Astrocyte of the spinal cord (primary cell): ENCODE measurements at regions not wholly inside any gene's neighbourhood (a gene's known extent, or its start where the extent isn't known, plus 50 kb on each side); places are given as distances from the start of the nearest gene placed in this dataset.

Experiments
- DNase-seq: peaks from one replicate; pipeline ENCODE4 v3.0.0; 2011; ENCODE audit warnings: low read depth, low spot score
- H3K4me3 ChIP-seq: 2 replicates; pipeline ENCODE4 v1.5.1; 2011; ENCODE audit warnings: low read depth, mild to moderate bottlenecking, low read length, moderate library complexity
- in situ Hi-C: cut with HindIII; loops from 2 replicates; pipeline ENCODE4 v1.10.0; 2017; ENCODE audit warnings: low sequenced_read_pairs
- TF ChIP-seq, protein P1 (sequence below): IDR thresholded peaks from 2 replicates; pipeline ENCODE4 v1.5.1; 2012; ENCODE audit warnings: low read depth, mild to moderate bottlenecking, low read length, inconsistent platforms

DNA sequence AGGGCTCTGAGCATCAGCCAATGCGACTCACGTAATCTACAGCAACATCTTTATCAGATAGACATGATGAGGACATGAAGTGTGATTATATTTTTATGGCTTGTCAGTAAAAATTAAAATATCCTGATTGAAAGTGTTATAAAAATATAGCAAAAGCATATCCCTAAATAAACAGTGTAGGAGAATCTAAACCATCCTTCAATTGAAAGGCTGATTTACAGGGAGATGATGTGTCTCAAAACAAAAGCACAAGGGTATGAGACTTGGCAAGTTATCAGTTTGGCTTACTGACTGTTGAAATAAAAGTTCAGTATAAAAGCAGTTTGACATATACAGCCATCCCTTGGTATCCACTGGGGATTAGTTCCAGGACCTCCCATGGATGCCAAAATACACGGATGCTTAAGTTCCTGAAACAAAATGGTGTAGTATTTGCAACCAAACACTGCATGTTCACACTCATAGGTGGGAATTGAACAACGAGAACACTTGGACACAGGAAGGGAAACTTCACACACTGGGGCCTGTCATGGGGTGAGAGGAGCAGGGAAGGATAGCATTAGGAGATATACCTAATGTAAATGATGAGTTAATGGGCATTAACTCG lies 149.9 kb upstream of the MAP1B start:
- no peak for DNase-seq
- H3K4me3 ChIP-seq: no peak overlapping the region
- in situ Hi-C loops: no loop called here
- TF ChIP-seq, protein P1, sequence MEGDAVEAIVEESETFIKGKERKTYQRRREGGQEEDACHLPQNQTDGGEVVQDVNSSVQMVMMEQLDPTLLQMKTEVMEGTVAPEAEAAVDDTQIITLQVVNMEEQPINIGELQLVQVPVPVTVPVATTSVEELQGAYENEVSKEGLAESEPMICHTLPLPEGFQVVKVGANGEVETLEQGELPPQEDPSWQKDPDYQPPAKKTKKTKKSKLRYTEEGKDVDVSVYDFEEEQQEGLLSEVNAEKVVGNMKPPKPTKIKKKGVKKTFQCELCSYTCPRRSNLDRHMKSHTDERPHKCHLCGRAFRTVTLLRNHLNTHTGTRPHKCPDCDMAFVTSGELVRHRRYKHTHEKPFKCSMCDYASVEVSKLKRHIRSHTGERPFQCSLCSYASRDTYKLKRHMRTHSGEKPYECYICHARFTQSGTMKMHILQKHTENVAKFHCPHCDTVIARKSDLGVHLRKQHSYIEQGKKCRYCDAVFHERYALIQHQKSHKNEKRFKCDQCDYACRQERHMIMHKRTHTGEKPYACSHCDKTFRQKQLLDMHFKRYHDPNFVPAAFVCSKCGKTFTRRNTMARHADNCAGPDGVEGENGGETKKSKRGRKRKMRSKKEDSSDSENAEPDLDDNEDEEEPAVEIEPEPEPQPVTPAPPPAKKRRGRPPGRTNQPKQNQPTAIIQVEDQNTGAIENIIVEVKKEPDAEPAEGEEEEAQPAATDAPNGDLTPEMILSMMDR: no peak

DNA sequence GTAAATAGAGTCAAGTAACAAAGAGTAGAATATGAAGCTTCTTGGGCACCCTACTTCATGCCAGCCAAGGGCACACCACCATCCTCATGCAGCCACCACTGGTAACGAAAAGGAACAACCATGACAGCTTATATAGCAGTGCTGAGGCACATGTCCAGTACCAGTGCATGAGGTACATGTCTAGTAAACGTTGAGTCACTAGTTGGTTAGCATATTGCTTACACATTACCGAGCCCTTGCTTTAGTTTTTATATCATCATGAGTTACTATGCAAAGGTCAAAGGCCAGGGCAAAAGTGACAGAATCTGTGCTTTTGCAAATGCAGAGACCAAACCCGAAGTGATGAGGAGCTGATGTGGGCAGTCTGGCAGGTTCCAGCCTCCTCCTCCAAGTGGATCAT lies 147.1 kb upstream of the MAP1B start:
- TF ChIP-seq, protein P1: no peak
- no peak for DNase-seq
- in situ Hi-C loops: no loop called here
- no peak overlapping the region for H3K4me3 ChIP-seq

DNA sequence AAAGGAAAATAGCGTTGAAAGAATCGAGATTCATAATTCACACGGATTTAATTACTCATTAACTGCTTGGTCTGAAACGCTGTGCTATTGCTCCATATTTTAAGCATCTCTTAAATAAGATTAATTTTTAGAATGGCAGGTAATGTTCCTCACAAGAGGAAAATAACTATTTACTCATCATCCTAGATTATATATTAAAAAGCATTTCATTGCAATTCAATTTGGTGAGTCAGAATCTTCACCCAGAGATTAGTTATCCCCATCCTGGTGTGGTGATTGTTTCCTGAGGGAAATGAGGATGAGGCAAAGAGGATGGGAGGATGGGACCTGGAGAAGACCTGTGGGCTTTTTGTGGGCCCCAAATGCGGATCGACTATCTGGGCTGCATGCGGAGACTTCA lies 145.5 kb upstream of the MAP1B start:
- no peak for DNase-seq
- in situ Hi-C loops: no loop called here

DNA sequence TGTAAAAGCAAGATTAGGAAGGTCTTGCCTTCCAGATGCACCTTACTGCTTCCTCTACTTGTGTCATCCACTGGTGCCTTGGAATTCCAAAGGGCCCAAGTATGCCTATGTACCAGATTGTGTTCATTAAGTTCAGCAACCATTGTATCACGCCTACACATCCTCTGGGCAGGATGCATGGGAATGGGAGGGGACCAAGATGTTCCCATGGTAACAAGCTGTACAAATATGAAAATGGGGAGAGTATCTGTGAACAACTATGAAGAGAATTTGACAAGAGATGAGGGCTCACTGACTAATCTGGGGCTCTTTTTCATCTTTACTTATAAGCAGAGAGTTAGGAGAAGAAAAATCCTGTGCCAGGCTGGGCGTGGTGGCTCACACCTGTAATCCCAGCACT lies 137.8 kb upstream of the MAP1B start:
- in situ Hi-C loops: no loop called here
- DNase-seq: no peak
- TF ChIP-seq, protein P1: no peak
- no peak overlapping the region for H3K4me3 ChIP-seq

More for the DNA sequence above, 145.5 kb upstream of the MAP1B start:
- no peak overlapping the region for H3K4me3 ChIP-seq
- TF ChIP-seq, protein P1: no peak

DNA sequence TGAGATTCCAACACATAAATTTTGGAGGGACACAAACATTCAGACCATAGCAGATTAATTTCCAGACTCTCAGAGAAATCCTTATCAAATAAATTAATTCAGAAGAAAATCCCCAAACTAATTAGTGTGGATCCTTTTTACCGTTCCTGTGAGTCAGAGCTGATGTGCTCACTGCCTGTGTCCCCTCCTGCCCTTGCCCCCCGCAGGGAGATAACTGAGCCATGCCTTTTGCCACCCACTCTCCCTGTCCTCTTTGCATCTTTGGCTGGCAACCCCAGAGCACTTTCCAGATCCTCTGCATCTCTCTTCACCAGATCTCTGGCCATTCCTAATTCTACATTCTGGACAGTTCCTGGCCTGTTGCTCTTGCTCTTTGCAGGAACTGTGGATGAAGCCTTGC lies 135.4 kb upstream of the MAP1B start:
- DNase-seq: no peak
- in situ Hi-C loops: no loop called here
- H3K4me3 ChIP-seq: no peak overlapping the region
- TF ChIP-seq, protein P1: no peak

DNA sequence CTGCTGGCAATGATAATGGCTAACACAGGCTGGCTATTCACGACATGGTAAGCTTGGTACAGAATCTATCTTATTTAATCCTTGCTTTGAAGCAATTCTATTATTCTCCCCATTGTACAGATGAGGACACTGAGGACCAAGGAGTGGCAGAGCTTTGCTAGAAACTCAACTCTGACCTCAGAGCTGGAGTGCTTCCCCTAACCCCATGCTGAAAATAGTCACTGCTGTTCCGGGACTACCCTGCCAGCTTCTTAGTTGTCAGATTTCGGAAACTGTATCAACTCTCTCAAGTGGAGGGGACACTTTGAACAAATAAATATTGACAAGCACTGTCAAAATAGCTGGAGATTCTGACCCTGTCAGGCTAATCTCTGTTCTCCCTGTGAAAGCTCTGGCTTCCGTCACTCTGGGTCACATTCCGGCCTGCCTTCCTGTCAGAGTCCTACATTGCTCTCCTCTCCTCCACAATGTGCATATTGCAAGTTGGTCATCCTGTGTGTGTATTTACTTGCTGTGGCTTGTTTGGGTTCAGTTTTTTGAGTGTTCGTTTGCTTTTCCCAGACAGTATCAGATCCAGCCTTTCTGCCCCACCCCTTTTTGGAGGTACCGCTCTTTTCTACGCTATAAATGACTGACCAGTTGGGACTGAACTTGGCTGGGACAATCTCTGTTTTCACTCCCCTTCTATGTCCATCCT lies 134.3 kb upstream of the MAP1B start:
- no peak for DNase-seq
- H3K4me3 ChIP-seq: no peak overlapping the region
- in situ Hi-C loops: no loop called here
- TF ChIP-seq, protein P1: no peak
